HCT116 (cell line): ENCODE measurements at regions not wholly inside any gene's neighbourhood (a gene's known extent, or its start where the extent isn't known, plus 50 kb on each side); places are given as distances from the start of the nearest gene placed in this dataset.

Experiments used
- ATAC-seq: fragments of 200-7000 bp; cut with Tn5 transposase; 2 replicates; pipeline ENCODE4 v1.9.1; 2020; ENCODE audit warnings: mild to moderate bottlenecking, moderate library complexity
- BruUV-seq: library from RNA; stranded (reverse); fragments of 400-500 nt; replicated peaks from 2 replicates; lab custom pipeline; 2021; lab: Mats Ljungman, UMichigan
- CTCF ChIA-PET: fragments of 300-600 bp; sonication (Branson Sonifier 250); formaldehyde crosslinking; loops from one replicate; lab custom pipeline; 2021; ENCODE audit warnings: antibody characterized with exemption; lab: Charles Lee
- POLR2A ChIA-PET: fragments of 300-600, 350-600 bp; sonication (Branson Sonifier 250); formaldehyde crosslinking; loops from one replicate; lab custom pipeline; 2021; ENCODE audit warnings: antibody characterized with exemption; lab: Charles Lee
- RAD21 ChIA-PET, 2 experiments: fragments of 300-600 bp; sonication (Branson Sonifier 250); formaldehyde crosslinking; loops; one replicate each; lab custom pipeline; 2023; ENCODE audit warnings: low total read pairs in 2 of 2; ENCODE audit not compliant: uncharacterized antibody in 2 of 2, unreplicated experiment in 2 of 2, low non-redundant PET in 1 of 2; lab: Charles Lee
- DNase-seq: peaks from one replicate; pipeline ENCODE4 v3.0.0-alpha.2; 2010; ENCODE audit warnings: low read depth, low spot score
- H2AFZ ChIP-seq: fragments of 200-600 bp; shearing (Covaris generic), sonication (generic); 2 replicates; pipeline ENCODE4 v1.6.1; 2017; ENCODE audit warnings: low read depth, mixed run types, mixed read lengths, antibody characterized with exemption, low read length; ENCODE audit not compliant: poor library complexity, severe bottlenecking
- H3K27ac ChIP-seq: 2 replicates; pipeline ENCODE4 v1.5.1; 2012; ENCODE audit warnings: low read depth, low read length
- H3K27me3 ChIP-seq: fragments of 200-600 bp; sonication (generic); 2 replicates; pipeline ENCODE4 v1.6.1; 2016; ENCODE audit warnings: mixed run types, low read length, mixed read lengths; ENCODE audit not compliant: insufficient read depth
- H3K36me3 ChIP-seq, 2 experiments: fragments of 200-500 bp in 1 of 2; fragments of 200-600 bp in 1 of 2; sonication (Bioruptor generic) in 1 of 2; sonication (generic) in 1 of 2; 2 replicates each; pipeline versions ENCODE4 v1.5.1 to v1.6.1; 2014 to 2016; ENCODE audit warnings: low read length in 2 of 2, inconsistent platforms in 1 of 2, mixed read lengths in 1 of 2, mixed run types in 1 of 2; ENCODE audit not compliant: insufficient read depth in 2 of 2, control insufficient read depth in 1 of 2
- H3K4me1 ChIP-seq, 2 experiments: fragments of 200-600 bp in 1 of 2; sonication (generic) in 1 of 2; 2 replicates each; pipeline versions ENCODE4 v1.5.1 to v1.6.1; 2012 to 2017; ENCODE audit warnings: low read length in 2 of 2, inconsistent platforms in 1 of 2, mild to moderate bottlenecking in 1 of 2, mixed read lengths in 1 of 2, mixed run types in 1 of 2, moderate library complexity in 1 of 2; ENCODE audit not compliant: insufficient read depth in 2 of 2, control insufficient read depth in 1 of 2
- H3K4me2 ChIP-seq: fragments of 200-600 bp; sonication (generic); 2 replicates; pipeline ENCODE4 v1.6.1; 2017; ENCODE audit warnings: mixed run types, low read length, mixed read lengths
- H3K4me3 ChIP-seq, 2 experiments: fragments of 200-600 bp in 1 of 2; sonication (generic) in 1 of 2; replicated peaks in 1 of 2; 2 replicates each; pipeline ENCODE4 v1.5.1; 2011 to 2016; ENCODE audit warnings: low read length in 2 of 2, control low read depth in 1 of 2, low read depth in 1 of 2, mild to moderate bottlenecking in 1 of 2, mixed read lengths in 1 of 2, mixed run types in 1 of 2
- H3K79me2 ChIP-seq: fragments of 200-600 bp; sonication (generic); 2 replicates; pipeline ENCODE4 v1.6.1; 2017; ENCODE audit warnings: mild to moderate bottlenecking, mixed run types, low read length, moderate library complexity, mixed read lengths; ENCODE audit not compliant: insufficient read depth
- H3K9ac ChIP-seq: fragments of 200-600 bp; sonication (generic); 2 replicates; pipeline ENCODE4 v1.6.1; 2016; ENCODE audit warnings: low read length, mixed read lengths
- H3K9me2 ChIP-seq: fragments of 200-600 bp; sonication (generic), shearing (Covaris generic); 2 replicates; pipeline ENCODE4 v1.6.1; 2017; ENCODE audit warnings: mixed run types, mild to moderate bottlenecking, moderate library complexity; ENCODE audit not compliant: insufficient read depth
- H3K9me3 ChIP-seq, 2 experiments: fragments of 200-500 bp in 1 of 2; fragments of 200-600 bp in 1 of 2; sonication (Bioruptor generic) in 1 of 2; sonication (generic) in 1 of 2; 2 replicates each; pipeline ENCODE4 v1.6.1; 2014 to 2017; ENCODE audit warnings: low read length in 2 of 2, mixed read lengths in 2 of 2, inconsistent platforms in 1 of 2, low read depth in 1 of 2, mild to moderate bottlenecking in 1 of 2, mixed run types in 1 of 2, moderate library complexity in 1 of 2; ENCODE audit not compliant: control insufficient read depth in 1 of 2, insufficient read depth in 1 of 2
- H4K20me1 ChIP-seq: fragments of 200-600 bp; sonication (generic), shearing (Covaris generic); 2 replicates; pipeline ENCODE4 v1.6.1; 2017; ENCODE audit warnings: mixed run types, mild to moderate bottlenecking, moderate library complexity; ENCODE audit not compliant: insufficient read depth
- ELF1 ChIP-seq: IDR thresholded peaks from 2 replicates; pipeline ENCODE4 v1.6.1; 2012; ENCODE audit warnings: low read depth, borderline replicate concordance
- EZH2phosphoT487 ChIP-seq: fragments of 200-600 bp; IDR thresholded peaks from 2 replicates; pipeline ENCODE4 v1.6.1; 2018; ENCODE audit warnings: antibody characterized with exemption, borderline replicate concordance
- MAX ChIP-seq: IDR thresholded peaks from 2 replicates; pipeline ENCODE4 v1.6.1; 2012
- TCF7L2 ChIP-seq: IDR thresholded peaks from 2 replicates; pipeline ENCODE4 v1.7.0; 2011; ENCODE audit warnings: borderline replicate concordance, inconsistent platforms; ENCODE audit not compliant: insufficient read depth, insufficient read length; ENCODE audit errors: extremely low read depth
- YY1 ChIP-seq: IDR thresholded peaks from 2 replicates; pipeline ENCODE4 v1.6.1; 2011; ENCODE audit warnings: low read length, low read depth, moderate library complexity, mild to moderate bottlenecking; ENCODE audit not compliant: insufficient replicate concordance; ENCODE audit errors: extremely low read depth
- ZFX ChIP-seq: fragments of 450-650 bp; IDR thresholded peaks from 2 replicates; pipeline ENCODE4 v1.6.1; 2017
- intact Hi-C: fragments of 100-400 bp; cut with micrococcal nuclease; formaldehyde crosslinking; loops from 2 replicates; pipeline ENCODE4 v1.10.0; 2022
- TF ChIP-seq, protein P1 (sequence below): IDR thresholded peaks from 2 replicates; pipeline ENCODE4 v1.6.1; 2011; ENCODE audit warnings: mild to moderate bottlenecking, low read length, moderate library complexity; ENCODE audit not compliant: insufficient replicate concordance; ENCODE audit errors: extremely low read depth
- TF ChIP-seq, protein P2 (sequence below): IDR thresholded peaks from 2 replicates; pipeline ENCODE4 v1.6.1; 2012
- TF ChIP-seq, protein P3 (sequence below): IDR thresholded peaks from 2 replicates; pipeline ENCODE4 v1.6.1; 2012; ENCODE audit warnings: low read depth

GRCh38 chr7:43033369-43033768 lies 79.1 kb upstream of the HECW1 start:
- Histone ChIP-seq H3K36me3 (no peaks in the 10 kb centered on the region), H3K4me3 (no peak overlapping the region), H3K27me3 (no peaks in the 10 kb centered on the region), H3K79me2 (no peaks in the 10 kb centered on the region), H3K27ac (no peak overlapping the region), H2AFZ (no peak overlapping the region), H3K9me2 (0 out of 2 replicates have a peak, but pooled peaks cover 2% of the 10 kb centered on the region), H3K4me2 (no peak overlapping the region), H3K9ac (no peak overlapping the region), H3K4me1 (no peaks in the 10 kb centered on the region), H3K9me3 (no peaks in the 10 kb centered on the region), H4K20me1 (no peaks in the 10 kb centered on the region)
- no TSS peak for BruUV-seq
- ChIA-PET RAD21 (no interaction called here), POLR2A (no interaction called here), CTCF (no interaction called here)
- intact Hi-C loops = no loop called here
- TF ChIP-seq ZFX = no peak
- no peak for TF ChIP-seq ELF1
- TF ChIP-seq, protein P1, sequence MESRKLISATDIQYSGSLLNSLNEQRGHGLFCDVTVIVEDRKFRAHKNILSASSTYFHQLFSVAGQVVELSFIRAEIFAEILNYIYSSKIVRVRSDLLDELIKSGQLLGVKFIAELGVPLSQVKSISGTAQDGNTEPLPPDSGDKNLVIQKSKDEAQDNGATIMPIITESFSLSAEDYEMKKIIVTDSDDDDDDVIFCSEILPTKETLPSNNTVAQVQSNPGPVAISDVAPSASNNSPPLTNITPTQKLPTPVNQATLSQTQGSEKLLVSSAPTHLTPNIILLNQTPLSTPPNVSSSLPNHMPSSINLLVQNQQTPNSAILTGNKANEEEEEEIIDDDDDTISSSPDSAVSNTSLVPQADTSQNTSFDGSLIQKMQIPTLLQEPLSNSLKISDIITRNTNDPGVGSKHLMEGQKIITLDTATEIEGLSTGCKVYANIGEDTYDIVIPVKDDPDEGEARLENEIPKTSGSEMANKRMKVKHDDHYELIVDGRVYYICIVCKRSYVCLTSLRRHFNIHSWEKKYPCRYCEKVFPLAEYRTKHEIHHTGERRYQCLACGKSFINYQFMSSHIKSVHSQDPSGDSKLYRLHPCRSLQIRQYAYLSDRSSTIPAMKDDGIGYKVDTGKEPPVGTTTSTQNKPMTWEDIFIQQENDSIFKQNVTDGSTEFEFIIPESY = no peak
- no peak for TF ChIP-seq MAX
- TF ChIP-seq, protein P2, sequence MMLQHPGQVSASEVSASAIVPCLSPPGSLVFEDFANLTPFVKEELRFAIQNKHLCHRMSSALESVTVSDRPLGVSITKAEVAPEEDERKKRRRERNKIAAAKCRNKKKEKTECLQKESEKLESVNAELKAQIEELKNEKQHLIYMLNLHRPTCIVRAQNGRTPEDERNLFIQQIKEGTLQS = no peak
- TF ChIP-seq EZH2phosphoT487 = no peak
- no peak for TF ChIP-seq TCF7L2
- TF ChIP-seq YY1 = no peak
- TF ChIP-seq, protein P3, sequence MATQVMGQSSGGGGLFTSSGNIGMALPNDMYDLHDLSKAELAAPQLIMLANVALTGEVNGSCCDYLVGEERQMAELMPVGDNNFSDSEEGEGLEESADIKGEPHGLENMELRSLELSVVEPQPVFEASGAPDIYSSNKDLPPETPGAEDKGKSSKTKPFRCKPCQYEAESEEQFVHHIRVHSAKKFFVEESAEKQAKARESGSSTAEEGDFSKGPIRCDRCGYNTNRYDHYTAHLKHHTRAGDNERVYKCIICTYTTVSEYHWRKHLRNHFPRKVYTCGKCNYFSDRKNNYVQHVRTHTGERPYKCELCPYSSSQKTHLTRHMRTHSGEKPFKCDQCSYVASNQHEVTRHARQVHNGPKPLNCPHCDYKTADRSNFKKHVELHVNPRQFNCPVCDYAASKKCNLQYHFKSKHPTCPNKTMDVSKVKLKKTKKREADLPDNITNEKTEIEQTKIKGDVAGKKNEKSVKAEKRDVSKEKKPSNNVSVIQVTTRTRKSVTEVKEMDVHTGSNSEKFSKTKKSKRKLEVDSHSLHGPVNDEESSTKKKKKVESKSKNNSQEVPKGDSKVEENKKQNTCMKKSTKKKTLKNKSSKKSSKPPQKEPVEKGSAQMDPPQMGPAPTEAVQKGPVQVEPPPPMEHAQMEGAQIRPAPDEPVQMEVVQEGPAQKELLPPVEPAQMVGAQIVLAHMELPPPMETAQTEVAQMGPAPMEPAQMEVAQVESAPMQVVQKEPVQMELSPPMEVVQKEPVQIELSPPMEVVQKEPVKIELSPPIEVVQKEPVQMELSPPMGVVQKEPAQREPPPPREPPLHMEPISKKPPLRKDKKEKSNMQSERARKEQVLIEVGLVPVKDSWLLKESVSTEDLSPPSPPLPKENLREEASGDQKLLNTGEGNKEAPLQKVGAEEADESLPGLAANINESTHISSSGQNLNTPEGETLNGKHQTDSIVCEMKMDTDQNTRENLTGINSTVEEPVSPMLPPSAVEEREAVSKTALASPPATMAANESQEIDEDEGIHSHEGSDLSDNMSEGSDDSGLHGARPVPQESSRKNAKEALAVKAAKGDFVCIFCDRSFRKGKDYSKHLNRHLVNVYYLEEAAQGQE = no peak
- ATAC-seq = no peak
- no peak for DNase-seq
